Tongue (tissue), 1 donor: ENCODE measurements at regions not wholly inside any gene's neighbourhood (a gene's known extent, or its start where the extent isn't known, plus 50 kb on each side); places are given as distances from the start of the nearest gene placed in this dataset.

Experiments
- DNase-seq: peaks from one replicate; pipeline ENCODE4 v3.0.0-alpha.2; 2015

DNA sequence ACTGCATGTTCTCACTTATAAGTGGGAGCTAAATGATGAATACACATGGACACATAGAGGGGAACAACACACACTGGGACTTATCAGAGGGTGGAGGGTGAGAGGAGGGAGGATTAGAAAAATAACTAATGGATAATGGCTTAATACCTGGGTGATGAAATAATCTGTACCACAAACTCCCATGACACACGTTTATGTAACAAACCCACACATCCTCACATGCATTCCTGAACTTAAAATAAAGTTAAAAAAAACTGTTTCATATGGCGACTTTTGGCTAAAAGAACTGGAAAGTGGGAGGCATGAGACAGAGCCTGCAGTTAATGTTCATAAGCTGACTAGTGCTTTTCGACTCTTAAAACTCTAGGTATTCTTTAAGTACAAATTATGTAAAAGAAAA lies 98.9 kb upstream of the NPFFR2 start:
- DNase-seq = no peak

DNA sequence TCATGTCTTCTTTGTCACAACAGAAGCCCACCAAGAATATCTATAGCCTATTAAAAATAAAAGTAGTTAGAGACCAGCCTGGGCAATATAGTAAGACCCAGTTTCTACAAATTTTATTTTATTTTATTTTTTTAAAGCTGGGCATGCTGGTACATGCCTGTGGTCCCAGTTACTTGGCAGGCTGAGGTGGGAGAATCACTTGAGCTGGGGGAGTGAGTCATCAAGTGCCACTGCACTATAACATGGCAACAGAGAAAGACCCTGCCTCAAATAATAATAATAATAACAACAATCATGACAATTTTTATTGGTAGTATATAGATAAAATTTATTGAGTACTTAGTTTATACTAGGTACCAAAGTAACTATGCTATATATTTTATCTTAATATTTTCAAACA lies 93.0 kb upstream of the NPFFR2 start:
- DNase-seq = no peak

DNA sequence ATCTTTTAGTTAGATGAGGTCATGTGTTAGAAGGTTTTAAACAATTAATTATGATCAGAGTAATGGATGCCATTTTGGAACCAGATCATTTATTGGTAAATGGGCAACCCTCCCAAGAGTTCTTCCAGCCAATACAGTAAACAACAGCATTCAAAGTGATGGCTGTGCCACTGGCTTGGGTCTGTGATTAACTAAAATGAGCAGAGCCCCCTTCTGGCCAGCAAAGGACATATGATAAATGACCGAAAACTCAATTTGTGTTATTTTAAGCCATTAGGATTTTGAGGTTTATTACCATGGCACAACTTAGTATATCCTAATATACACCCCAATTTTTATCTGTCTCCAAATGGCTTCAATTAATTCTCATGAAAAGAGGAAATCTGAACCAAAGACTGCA lies 90.8 kb upstream of the NPFFR2 start:
- peak; percentile 6 for DNase-seq

DNA sequence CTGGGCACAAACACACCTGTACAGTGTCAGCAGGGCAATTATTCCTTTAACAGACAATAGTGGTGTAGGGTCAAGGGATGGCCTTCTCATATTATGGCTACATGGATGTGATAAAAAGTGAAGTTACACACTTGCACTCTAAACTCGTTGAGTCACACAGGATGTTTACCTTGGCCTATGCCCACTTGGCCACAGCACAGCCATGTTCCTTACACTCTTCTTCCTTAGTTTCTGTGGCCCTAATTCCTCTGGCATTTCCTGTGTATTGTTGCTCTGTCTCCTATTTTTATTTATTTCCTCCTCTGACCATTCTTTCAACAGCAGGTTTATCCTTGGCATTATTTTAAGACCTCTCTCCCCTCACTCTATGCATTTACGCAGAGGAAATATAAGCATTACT lies 86.8 kb upstream of the NPFFR2 start:
- no peak for DNase-seq

DNA sequence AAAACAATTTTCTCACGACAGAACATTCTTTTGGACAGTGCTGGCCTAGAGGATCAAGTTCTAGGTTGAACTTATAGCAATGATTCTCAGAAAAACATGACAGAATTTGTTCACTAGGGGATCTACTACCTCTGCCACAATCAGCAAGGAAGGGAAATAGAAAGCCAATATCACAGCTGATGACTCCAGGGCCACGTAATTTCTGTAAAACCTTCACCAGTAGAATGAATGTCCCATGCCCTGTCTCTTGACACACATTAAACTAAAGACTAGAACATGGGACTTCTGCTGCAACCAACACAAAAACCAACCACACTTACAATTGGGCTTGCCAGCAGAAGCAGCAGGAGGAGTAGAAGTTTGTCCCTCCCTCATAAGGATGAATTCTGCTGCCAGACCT lies 86.0 kb upstream of the NPFFR2 start:
- DNase-seq = no peak

DNA sequence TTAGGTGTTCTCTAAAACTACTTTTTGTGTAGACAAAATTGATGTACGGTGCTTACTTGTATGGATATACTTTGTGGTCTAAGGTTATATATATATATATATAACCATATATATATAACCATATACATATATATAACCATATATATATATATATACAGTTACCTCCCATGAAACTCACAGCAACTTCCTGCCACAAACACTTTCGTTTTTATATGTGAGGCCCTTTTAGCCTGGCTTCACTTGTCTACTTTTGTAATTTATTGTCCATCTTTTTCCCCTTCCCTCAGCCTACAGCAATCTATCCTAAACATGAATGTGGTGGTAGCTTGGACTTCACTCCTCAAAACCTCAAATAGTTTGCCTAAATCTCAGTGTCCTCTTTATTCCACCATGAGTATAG lies 72.8 kb upstream of the NPFFR2 start:
- DNase-seq = no peak

DNA sequence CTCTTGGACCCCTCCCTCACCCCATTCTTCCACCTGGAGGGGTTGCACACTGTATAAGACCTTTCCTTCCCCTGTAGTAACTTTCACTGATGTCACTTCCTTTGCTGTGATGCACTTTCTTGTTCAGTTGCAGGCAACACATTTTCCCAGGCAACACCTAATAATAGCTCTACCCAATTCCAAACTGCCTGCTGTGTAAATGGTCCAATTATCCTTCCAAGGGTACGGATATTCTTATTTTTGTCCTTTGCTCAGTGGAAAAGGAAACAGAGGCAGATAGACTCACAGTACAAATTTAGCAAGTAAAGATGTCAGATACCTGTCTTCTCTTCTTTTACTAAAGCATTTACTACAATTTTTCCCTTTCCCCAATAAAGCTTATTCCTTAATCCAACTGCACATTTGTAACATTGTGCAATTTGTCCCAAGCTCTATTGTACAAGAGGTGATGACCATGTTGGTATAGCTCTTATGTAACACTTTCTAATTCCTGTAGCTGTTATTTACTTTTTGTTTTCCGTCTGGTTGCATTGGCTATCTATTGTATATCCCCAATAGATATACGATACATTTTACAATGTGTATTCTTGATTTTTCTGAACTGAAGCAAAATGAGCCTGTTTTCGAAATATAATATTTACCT lies 69.1 kb upstream of the NPFFR2 start:
- DNase-seq = no peak

DNA sequence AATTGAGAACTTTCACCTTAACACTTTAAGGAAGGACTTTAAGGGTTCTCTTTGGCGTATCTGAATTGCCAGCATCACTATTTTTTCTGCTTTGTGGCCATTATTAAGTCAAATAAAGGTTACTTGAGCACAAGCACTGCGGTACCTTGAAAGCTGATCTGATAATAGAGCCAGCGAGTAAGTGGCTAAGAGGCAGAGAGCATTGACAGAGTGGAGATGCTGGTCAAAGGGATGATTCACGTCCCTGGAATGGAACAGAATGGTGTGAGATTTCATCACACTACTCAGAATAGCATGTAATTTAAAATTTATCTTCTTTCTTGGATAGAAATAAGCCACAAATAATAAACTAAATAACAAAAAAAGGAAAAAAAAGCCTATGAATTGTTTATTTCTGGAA lies 57.1 kb upstream of the NPFFR2 start:
- DNase-seq = no peak

DNA sequence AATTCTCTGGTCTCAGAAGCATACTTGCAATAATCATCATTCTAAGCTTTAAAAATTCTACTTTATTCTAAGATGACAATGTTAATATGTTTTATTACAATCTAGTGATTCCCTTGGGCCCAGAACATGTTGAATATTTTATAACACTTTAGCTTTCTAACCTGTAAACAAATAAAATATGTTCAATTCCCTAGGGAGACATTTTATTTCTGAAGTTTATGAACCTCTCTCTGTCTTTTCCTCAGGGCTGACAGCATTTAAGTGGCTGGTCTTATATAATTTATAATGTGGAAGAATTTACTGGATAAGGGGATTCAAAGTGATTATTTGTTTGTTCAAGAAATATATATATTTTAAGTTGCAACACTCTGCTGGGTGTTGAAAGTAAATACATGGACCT lies 55.3 kb upstream of the NPFFR2 start:
- DNase-seq = no peak

DNA sequence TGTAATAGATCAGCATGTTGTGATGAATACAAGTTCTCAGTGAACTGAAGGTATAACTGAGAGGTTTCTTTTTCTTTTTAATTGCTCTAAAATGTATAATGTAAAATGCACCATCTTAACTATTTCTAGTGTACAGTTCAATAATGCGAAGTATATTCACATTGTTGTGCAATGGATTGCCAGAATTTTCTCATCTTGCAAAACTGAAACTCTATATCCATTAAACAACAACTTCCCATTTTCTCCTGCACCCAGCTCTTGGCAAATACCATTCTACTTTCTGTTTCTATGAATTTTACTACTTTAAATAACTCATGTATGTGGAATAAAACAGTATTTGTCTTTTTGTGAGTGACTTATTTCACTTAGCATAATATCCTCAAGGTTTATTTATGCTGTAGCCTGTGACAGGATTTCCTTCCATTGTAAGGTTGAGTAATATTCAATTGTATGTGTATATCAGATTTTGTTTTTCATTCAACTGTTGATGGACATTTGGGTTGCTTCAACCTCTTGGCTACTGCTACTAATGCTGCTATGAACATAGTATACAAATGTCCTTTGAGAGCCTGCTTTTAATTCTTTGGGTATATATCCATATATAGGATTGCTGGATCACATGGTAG lies 53.5 kb upstream of the NPFFR2 start:
- no peak for DNase-seq

DNA sequence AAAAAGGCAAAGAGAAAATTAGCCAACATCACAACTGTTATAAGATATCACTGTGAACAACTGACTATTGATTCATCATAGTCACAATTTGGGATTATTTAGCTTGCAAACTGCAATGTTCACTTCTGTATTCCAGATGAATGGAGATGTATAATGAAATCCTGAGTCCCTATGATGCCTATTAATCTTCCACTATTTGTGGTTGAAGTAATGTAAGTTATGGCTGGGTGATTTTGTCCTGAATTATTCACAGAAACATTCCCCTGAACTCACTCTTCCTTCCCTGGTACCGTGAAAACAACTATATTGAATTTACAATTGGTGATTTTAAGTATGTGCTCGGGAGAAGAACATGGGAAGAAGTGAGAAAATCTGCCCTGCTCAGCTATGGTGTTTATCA lies 50.8 kb upstream of the NPFFR2 start:
- DNase-seq = no peak
